MCF 10A (cell line): ENCODE measurements at regions not wholly inside any gene's neighbourhood (a gene's known extent, or its start where the extent isn't known, plus 50 kb on each side); places are given as distances from the start of the nearest gene placed in this dataset.

Experiments
- BruUV-seq: library from RNA; stranded (reverse); fragments of 400-500 nt; replicated peaks from 2 replicates; lab custom pipeline; 2021; lab: Mats Ljungman, UMichigan
- CTCF ChIA-PET: fragments of 300-600 bp; sonication (Branson Sonifier 250); formaldehyde crosslinking; extraction: SDS; loops from one replicate; lab custom pipeline; 2021; ENCODE audit warnings: antibody characterized with exemption, inconsistent platforms; lab: Yijun Ruan, JAX
- POLR2A ChIA-PET: fragments of 300-600, 350-650 bp; sonication (Branson Sonifier 250); formaldehyde crosslinking; extraction: SDS; loops from one replicate; lab custom pipeline; 2020; ENCODE audit warnings: antibody characterized with exemption, inconsistent platforms; lab: Yijun Ruan, JAX
- DNase-seq: peaks from one replicate; pipeline ENCODE4 v3.0.0-alpha.2; 2018; ENCODE audit not compliant: unreplicated experiment
- H3K27ac Mint-ChIP-seq: one replicate; pipeline ENCODE4 v1.8.0; 2022; ENCODE audit warnings: mild to moderate bottlenecking, low read depth, mixed read lengths; ENCODE audit not compliant: unreplicated experiment
- H3K27me3 Mint-ChIP-seq: one replicate; pipeline ENCODE4 v1.8.0; 2022; ENCODE audit warnings: mixed read lengths; ENCODE audit not compliant: insufficient read depth, unreplicated experiment
- H3K36me3 Mint-ChIP-seq: one replicate; pipeline ENCODE4 v1.8.0; 2022; ENCODE audit warnings: mild to moderate bottlenecking, moderate library complexity, mixed read lengths; ENCODE audit not compliant: insufficient read depth, unreplicated experiment
- H3K4me1 Mint-ChIP-seq: one replicate; pipeline ENCODE4 v1.8.0; 2022; ENCODE audit warnings: mixed read lengths; ENCODE audit not compliant: insufficient read depth, unreplicated experiment
- H3K4me3 Mint-ChIP-seq: one replicate; pipeline ENCODE4 v1.8.0; 2022; ENCODE audit warnings: mild to moderate bottlenecking, moderate library complexity, mixed read lengths; ENCODE audit not compliant: unreplicated experiment
- H3K9me3 Mint-ChIP-seq: one replicate; pipeline ENCODE4 v1.8.0; 2022; ENCODE audit warnings: mixed read lengths; ENCODE audit not compliant: unreplicated experiment
- CTCF ChIP-seq: fragments of 200-600 bp; IDR thresholded peaks from one replicate; pipeline ENCODE4 v1.8.0; 2022; ENCODE audit warnings: antibody characterized with exemption, mild to moderate bottlenecking; ENCODE audit not compliant: unreplicated experiment
- intact Hi-C: fragments of 100-400 bp; cut with micrococcal nuclease; formaldehyde crosslinking; loops from 2 replicates; pipeline ENCODE4 v1.14.1; 2022

- no peak overlapping the region for H3K27ac Mint-ChIP-seq
- H3K27me3 Mint-ChIP-seq = peaks cover 35% of the 10 kb centered on the region
- H3K4me1 Mint-ChIP-seq = no peaks in the 10 kb centered on the region
- no peak for TF ChIP-seq CTCF
- H3K9me3 Mint-ChIP-seq = no peaks in the 10 kb centered on the region
- DNase-seq = no peak
- BruUV-seq = no TSS peak
- H3K4me3 Mint-ChIP-seq = no peak overlapping the region
- no peaks in the 10 kb centered on the region for H3K36me3 Mint-ChIP-seq
- ChIA-PET CTCF (interaction anchor here (0.6 kb wide), 1 partner anchor 1048 kb away, joined by 4 read pairs; no protein-coding TSS in a partner anchor), POLR2A (no interaction called here)
- intact Hi-C loops = no loop called here
These were observed 436.2 kb downstream of the MATN1 start for GRCh38 chr1:30286988-30287839.

- DNase-seq = no peak
- no TSS peak for BruUV-seq
- CTCF ChIA-PET = no interaction called here
- peaks cover 35% of the 10 kb centered on the region for H3K27me3 Mint-ChIP-seq
- no peak for TF ChIP-seq CTCF
- intact Hi-C loops = no loop called here
- H3K4me1 Mint-ChIP-seq = no peaks in the 10 kb centered on the region
- H3K9me3 Mint-ChIP-seq = no peaks in the 10 kb centered on the region
- POLR2A ChIA-PET = no interaction called here
- H3K36me3 Mint-ChIP-seq = no peaks in the 10 kb centered on the region
- no peak overlapping the region for H3K27ac Mint-ChIP-seq
- no peak overlapping the region for H3K4me3 Mint-ChIP-seq
These were observed 437.0 kb downstream of the MATN1 start for GRCh38 chr1:30286241-30286987.

GRCh38 chr1:30285501-30285932, 437.9 kb downstream of the MATN1 start:
- no peak for TF ChIP-seq CTCF
- CTCF ChIA-PET = no interaction called here
- no peak for DNase-seq
- no TSS peak for BruUV-seq
- Mint-ChIP-seq H3K27me3 (peaks cover 35% of the 10 kb centered on the region), H3K27ac (no peak overlapping the region), H3K4me1 (no peaks in the 10 kb centered on the region), H3K4me3 (no peak overlapping the region), H3K9me3 (no peaks in the 10 kb centered on the region), H3K36me3 (no peaks in the 10 kb centered on the region)
- intact Hi-C loops = no loop called here
- POLR2A ChIA-PET = no interaction called here

GRCh38 chr1:30284728-30285475, 438.5 kb downstream of the MATN1 start:
- no TSS peak for BruUV-seq

More at GRCh38 chr1:30284728-30285475, 438.5 kb downstream of the MATN1 start:
- Mint-ChIP-seq H3K27ac (no peak overlapping the region), H3K36me3 (no peaks in the 10 kb centered on the region), H3K27me3 (peaks cover 35% of the 10 kb centered on the region), H3K4me1 (no peaks in the 10 kb centered on the region), H3K4me3 (no peak overlapping the region), H3K9me3 (no peaks in the 10 kb centered on the region)
- intact Hi-C loops = no loop called here
- no peak for TF ChIP-seq CTCF
- DNase-seq = no peak
- POLR2A ChIA-PET = no interaction called here
- CTCF ChIA-PET = no interaction called here
